Inflammatory macrophage treated with lipopolysaccharide for 4 hours (primary cell): ENCODE measurements at regions not wholly inside any gene's neighbourhood (a gene's known extent, or its start where the extent isn't known, plus 50 kb on each side); places are given as distances from the start of the nearest gene placed in this dataset.
A peak's percentile ranks its signal among the peaks of the same experiment; 100 is the strongest.

Experiments used
- DNase-seq: peaks from one replicate; pipeline ENCODE4 v3.0.0-alpha.2; 2020

DNA sequence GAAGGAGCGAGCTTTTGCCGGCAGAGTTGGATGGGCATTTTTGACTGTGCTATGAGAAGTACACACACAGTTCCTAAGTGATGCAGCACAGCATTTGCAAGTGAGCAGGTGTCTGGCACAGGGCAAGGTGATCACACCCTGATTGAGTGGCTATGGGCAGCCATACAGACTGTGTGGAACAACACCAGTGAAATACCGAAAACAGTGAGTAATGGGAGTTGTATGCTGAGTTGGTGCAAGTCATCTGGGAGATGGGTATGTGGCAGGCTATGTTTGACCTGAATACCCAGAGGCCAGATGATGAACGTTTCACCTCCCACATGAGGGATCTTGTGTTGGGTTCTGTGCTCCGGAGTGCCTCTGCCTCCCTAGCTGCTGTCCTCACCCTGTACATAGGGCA is 53.5 kb upstream of the TIPARP start:
- DNase-seq, result no peak

DNA sequence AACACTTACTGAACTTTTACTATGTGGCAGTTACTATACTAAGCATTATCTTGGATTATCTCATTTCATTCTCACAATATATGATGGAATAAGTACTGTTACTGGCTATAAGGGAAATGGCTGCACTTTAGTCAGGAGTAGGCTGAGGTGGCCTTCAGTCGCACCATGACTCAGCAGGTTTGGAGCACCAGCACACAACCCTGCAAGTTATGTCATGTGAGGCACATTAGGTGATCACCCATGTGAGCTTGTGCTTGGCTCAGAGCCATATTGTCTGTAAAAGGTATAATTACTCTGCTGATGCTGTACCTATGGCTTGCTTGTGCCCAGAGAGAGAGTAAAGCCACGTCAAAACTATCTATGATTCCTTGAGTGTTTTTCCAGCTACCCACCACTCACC is 54.1 kb upstream of the TIPARP start:
- DNase-seq, result no peak

DNA sequence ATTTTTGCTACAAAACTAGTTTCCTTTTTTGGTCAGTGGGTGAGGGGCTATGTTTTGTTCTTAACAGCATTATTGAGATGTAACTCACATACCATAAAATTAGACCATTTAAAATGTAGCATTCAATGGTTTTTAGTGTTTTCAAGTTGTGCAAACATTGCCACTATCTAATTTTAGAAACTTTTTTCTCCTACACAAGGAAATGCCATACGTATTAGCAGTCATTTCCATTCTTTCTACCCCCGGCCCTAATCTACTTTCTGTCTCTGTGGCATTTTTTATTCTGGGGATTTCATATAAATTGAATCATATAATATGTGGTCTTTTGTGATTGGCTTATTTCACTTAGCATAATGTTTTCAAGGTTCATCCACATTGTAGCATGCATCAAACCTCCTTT is 55.0 kb upstream of the TIPARP start:
- DNase-seq, result no peak

DNA sequence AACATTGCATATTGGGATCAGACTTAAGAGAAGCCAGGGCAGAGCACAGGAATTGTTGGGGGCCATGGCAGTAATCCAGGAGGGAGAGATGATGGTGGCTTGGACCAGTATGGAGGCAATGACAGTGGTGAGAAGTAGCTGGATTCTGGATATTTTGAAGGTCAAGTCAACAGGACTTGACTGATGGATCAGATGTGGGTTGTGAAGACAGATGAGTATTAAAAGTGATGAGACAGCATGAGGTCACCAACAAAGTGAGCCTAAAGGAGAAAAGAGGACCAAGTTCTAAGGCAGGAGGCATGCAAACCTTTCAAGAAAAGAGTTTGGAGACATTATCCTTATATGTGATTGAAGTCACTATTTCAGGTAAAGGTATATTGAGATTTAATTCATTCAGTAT is 56.6 kb upstream of the TIPARP start:
- DNase-seq, result no peak

DNA sequence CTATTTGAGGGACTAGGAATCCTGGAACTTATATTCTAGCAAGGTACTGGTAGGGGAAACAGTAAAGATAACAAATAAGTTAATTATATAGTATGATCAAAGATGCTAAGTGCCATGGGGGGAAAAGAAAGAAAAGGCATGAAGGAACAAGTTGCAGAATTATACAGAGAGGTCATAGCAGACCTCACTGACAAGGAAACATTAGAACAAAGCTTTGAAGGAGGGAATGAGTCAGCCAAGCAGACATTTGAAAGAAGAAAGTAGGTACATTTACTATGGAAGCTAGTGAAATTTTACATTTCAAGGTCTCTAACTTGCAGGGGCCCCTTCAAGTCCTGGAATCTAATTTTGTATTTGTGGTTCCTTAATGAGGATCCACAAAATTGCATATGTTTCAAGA is 57.2 kb upstream of the TIPARP start:
- DNase-seq, result no peak

DNA sequence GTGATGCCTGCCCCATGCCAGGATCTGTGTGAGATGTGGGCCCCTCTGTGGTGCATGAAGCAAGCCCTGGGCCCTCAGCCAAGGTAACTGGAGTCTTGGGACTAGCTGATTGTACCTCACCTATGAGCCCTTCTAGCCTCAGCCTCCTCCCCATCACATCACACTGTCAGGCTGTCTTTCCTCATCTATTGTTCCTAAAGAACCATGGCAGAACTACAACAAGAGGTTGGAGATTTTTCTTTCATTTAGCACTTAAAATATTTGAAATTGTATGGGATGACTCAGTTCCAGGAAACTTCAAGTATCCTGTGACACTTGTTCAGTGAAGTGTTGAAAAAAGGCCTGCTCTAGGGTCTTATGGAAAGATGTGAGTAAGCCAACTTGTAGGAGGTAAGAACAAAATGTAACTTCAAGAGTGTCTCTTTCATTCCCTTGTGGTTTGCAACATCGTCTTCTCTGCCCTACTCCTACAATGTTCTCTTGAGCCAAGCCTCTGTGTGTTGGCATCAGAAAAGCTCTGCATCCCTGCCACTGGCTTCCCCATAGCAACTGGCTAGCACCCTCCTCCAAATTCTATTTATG is 58.7 kb upstream of the TIPARP start:
- peak; percentile 42 for DNase-seq

DNA sequence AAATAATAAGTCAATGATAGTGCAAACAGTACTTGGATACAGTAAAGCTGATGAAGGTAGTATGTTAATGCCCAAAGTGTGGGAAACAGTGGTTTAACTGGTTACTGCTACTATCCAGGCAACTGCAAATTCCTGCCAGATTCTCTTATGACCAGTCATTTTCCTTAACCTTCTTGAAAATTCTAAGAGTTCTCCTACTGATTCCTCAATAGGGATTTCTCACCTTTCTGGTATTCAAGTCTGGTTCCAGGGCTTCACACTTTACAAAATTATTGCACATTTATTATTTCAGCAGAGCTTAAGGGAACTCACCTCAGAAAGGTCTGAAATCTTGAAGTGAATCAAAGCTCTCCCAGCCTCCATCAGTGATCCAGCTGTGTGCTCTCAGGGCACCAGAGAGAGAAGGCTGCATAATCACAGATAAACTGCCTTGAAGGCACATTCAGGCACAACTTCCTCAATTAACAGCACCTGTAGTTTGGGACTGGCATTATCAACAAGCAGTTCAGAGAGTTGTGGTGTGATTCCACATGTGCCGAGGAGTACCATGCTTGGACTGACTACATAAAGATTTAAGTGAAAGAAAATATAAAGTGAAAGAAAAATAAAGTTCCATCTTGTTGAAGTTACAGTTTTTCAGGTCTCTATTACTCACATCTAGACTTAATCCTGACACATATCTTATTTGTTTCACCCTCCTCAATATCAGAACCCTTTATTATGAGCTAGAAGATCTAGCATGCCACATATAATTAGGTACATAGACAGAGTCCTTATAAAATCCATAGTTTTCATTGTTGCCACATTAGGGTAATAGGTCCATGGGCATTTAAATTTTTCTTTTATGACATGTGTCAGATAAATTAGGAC is 59.5 kb upstream of the TIPARP start:
- DNase-seq, result no peak

DNA sequence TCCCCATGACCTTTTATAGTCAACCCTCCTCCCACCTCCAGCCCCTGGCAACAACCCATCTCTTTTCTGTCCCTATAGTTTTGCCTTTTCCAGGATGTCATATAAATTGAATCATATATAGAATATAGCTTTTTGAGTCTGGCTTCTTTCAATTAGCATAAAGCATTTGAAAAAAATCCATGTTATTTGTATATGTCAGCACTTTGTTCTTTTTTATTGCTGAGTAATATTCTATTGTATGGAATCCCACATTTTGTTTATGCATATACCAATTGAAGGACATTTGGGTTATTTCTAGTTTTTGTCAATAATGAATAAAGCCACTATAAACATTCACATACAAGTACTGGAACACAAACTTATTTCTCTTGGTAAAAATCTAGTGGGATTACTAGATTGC is 58.0 kb upstream of the SSR3 start:
- DNase-seq, result no peak

DNA sequence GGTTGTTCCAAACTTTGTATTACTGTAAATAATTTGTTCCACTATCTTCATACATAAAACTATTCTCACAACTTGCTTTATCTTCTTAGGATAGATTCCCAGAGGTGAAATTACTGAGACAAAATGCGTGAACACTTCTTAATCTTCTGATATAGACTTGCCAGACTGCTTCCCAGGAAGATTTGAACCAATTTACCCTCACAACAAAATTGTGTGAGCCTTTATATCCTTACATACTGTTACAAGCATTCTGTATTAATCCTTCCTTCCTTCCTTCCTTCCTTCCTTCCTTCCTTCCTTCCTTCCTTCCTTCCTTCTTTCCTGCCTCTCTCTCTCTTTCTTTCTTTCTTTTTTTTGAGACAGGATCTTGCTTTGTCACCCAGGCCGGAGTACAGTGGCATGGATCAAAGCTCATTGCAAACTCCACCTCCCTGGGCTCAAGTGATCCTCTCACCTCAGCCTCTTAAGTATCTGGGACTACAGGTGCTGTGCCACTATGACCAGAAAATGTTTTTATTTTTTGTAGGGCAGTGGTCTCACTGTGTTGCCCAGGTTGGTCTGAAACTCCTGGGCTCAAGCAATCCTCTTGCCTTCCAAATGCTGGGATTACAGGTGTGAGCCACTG is 57.1 kb upstream of the SSR3 start:
- no peak for DNase-seq

DNA sequence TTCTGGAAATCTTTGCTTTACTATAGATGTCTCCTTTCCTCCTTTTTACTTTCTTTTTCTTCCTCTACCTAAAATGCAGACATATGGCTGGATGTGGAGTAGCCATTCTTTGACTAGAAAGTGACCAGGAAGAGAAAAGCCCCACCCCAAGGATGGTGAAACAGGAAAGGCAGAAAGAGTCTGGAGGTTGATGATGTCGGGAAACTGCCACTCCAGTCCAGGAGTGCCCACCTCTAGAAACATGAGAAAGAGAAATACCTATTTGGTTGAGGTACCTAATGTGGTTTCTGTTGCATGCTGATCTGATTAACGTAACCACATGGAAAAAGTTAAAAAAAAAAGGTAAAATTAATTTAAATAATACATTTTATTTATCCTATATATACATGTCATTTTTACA is 55.2 kb upstream of the SSR3 start:
- peak; percentile 19 for DNase-seq

DNA sequence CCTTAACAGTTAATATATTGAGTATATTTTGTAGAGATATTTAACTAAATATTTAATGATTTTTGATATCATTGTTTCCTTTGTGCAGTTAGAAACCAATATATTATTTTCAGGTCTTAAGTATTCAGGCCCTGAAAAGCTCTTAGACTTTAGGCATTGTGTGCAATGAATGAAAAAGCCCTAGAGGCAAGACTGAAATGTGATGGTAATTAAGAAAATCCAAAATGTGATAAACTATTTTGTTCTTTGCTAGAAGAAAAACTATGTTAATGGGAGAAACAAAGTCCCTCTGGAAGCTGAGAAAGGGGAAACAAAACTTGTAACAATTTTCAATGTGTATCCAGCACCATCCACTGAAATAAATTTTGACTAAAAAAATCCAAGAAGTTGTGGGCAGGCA is 54.6 kb upstream of the SSR3 start:
- no peak for DNase-seq

DNA sequence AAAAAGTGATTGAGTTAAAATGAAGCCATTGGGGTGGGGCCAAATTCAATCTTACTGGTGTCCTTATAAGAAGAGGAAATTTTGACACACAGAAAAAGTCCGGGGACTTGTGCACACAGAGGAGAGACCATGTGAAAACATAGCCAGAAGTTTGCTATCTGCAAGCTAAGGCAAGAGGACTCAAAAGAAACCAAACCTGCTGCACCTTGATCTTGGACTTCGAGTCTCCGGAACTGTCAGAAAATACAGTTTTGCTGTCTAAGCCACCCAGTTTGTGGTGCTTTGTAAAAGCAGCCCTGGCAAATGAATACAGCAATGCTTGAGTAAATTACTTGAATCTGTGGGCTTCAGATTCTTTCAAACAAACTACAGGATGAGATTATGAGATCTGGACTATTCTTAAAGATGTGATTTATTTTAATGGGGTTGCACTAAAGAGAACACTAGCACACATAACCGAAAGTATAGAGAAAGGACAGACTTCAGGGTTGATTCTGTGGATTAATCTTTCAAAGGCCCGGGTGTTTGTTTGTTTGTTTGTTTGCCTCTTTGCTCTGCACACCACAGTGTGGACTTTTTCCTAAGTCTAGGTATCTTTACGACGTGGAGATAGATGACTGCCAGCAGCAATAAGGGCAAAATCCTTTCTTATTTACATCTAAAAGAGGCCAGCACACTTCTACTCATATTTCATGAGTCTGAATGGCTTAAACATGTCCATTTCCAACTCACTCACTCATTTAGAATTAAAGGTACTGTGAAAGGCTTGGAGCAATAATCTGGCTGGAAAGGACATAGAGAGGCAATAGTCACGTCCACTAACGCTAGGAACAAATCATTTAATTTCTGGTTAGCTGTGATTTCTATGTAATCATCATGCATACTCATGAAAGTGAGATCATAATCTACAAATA is 53.9 kb upstream of the SSR3 start:
- DNase-seq, result no peak

DNA sequence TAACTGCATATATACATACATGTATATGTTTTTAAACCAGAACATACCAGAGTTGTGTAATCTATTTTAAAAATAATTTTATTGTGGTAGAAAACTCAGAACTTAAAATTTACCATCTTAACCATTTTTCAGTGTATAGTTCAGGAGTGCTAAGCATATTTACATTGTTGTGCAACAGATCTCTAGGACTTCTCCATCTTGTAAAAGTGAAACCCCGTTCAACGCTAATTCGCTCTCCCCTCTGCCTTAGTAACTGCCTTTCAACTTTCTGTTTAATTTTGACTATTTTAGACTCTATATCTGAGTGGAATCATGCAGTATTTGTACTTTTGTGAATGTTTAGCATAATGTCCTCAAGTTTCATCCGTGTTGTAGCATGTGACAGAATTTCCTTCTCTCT is 51.8 kb upstream of the SSR3 start:
- DNase-seq, result peak; percentile 87

DNA sequence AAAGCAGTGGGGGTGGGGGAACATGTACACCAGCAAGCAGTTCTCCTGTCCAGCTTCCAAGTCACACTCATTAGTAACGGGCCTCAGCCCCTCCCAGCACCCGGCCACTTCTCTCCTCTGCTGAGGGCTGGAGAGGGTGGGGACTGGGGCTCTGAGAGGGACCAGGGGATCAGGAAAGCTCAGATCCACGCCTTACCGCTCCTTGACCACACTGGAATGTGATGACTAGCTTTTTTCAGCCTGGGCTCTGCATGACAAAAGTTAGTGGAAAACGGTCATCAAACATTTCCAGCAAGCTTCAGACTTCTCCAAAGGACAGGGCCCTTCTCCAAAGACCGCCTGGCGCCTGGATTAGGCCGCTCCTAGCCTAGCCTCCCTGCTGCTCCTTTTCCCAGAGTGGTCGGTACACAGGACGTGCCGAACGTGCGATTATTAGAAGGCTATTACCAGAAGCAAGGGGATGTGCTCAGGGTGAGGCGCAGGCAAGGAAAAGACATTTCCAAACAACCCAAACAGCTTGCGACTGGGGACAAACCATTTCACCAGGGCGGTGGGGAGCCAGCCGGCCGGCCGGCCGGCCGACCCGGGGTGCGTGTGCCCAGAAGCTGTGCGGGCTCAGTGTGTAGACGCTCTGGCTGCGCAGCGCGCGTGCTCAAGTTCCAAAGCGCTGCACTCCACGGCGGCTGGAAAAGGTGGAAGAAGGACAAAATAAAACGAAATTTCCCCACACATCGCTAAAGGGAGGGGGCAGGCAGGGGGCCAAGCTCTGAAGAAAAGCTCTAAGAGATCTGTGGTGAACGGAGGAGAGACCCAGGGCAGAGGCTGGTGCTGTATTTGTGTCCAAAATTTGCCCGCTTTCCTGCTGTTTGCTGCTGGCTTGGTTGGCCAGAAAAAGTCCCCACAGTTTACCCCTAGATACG is 51.0 kb upstream of the SSR3 start:
- no peak for DNase-seq

DNA sequence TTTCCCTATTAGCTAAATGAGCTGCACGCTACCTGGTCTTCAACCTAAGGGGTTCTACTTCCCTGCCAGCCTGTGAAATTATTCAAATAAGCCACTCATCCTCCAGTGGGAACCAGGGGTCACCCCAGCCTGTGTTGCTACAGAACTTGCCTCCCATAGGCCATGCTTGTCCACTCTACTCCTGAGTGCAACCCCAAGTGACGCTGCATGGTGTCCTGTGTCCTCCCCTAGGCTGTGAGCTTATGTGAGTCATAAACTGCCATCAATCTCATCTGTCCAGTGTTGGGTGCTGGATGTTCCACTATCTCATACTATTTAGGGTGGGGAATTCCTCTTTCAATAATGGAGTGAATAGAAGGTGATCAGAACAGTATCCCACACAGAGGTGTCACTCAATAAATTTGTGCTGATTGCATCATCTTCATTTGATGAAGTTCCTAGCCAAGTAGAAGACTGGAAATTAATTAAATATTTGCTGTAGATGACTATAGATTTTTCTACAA is 49.8 kb upstream of the SSR3 start:
- no peak for DNase-seq
